HCT116 (cell line): ENCODE measurements at regions not wholly inside any gene's neighbourhood (a gene's known extent, or its start where the extent isn't known, plus 50 kb on each side); places are given as distances from the start of the nearest gene placed in this dataset.
"Not testable (repeated sequence)": the region's sequence is repeated elsewhere in the genome, so short reads cannot be mapped to it uniquely, and the experiment has no call there.

ENCODE experiments used
- ATAC-seq: fragments of 200-7000 bp; cut with Tn5 transposase; 2 replicates; pipeline ENCODE4 v1.9.1; 2020; ENCODE audit warnings: mild to moderate bottlenecking, moderate library complexity
- BruUV-seq: library from RNA; stranded (reverse); fragments of 400-500 nt; replicated peaks from 2 replicates; lab custom pipeline; 2021; lab: Mats Ljungman, UMichigan
- CTCF ChIA-PET: fragments of 300-600 bp; sonication (Branson Sonifier 250); formaldehyde crosslinking; loops from one replicate; lab custom pipeline; 2021; ENCODE audit warnings: antibody characterized with exemption; lab: Charles Lee
- POLR2A ChIA-PET: fragments of 300-600, 350-600 bp; sonication (Branson Sonifier 250); formaldehyde crosslinking; loops from one replicate; lab custom pipeline; 2021; ENCODE audit warnings: antibody characterized with exemption; lab: Charles Lee
- RAD21 ChIA-PET, 2 experiments: fragments of 300-600 bp; sonication (Branson Sonifier 250); formaldehyde crosslinking; loops; one replicate each; lab custom pipeline; 2023; ENCODE audit warnings: low total read pairs in 2 of 2; ENCODE audit not compliant: uncharacterized antibody in 2 of 2, unreplicated experiment in 2 of 2, low non-redundant PET in 1 of 2; lab: Charles Lee
- DNase-seq: peaks from one replicate; pipeline ENCODE4 v3.0.0-alpha.2; 2010; ENCODE audit warnings: low read depth, low spot score
- H2AFZ ChIP-seq: fragments of 200-600 bp; shearing (Covaris generic), sonication (generic); 2 replicates; pipeline ENCODE4 v1.6.1; 2017; ENCODE audit warnings: low read depth, mixed run types, mixed read lengths, antibody characterized with exemption, low read length; ENCODE audit not compliant: poor library complexity, severe bottlenecking
- H3K27ac ChIP-seq: 2 replicates; pipeline ENCODE4 v1.5.1; 2012; ENCODE audit warnings: low read depth, low read length
- H3K27me3 ChIP-seq: fragments of 200-600 bp; sonication (generic); 2 replicates; pipeline ENCODE4 v1.6.1; 2016; ENCODE audit warnings: mixed run types, low read length, mixed read lengths; ENCODE audit not compliant: insufficient read depth
- H3K36me3 ChIP-seq, 2 experiments: fragments of 200-500 bp in 1 of 2; fragments of 200-600 bp in 1 of 2; sonication (Bioruptor generic) in 1 of 2; sonication (generic) in 1 of 2; 2 replicates each; pipeline versions ENCODE4 v1.5.1 to v1.6.1; 2014 to 2016; ENCODE audit warnings: low read length in 2 of 2, inconsistent platforms in 1 of 2, mixed read lengths in 1 of 2, mixed run types in 1 of 2; ENCODE audit not compliant: insufficient read depth in 2 of 2, control insufficient read depth in 1 of 2
- H3K4me1 ChIP-seq, 2 experiments: fragments of 200-600 bp in 1 of 2; sonication (generic) in 1 of 2; 2 replicates each; pipeline versions ENCODE4 v1.5.1 to v1.6.1; 2012 to 2017; ENCODE audit warnings: low read length in 2 of 2, inconsistent platforms in 1 of 2, mild to moderate bottlenecking in 1 of 2, mixed read lengths in 1 of 2, mixed run types in 1 of 2, moderate library complexity in 1 of 2; ENCODE audit not compliant: insufficient read depth in 2 of 2, control insufficient read depth in 1 of 2
- H3K4me2 ChIP-seq: fragments of 200-600 bp; sonication (generic); 2 replicates; pipeline ENCODE4 v1.6.1; 2017; ENCODE audit warnings: mixed run types, low read length, mixed read lengths
- H3K4me3 ChIP-seq, 2 experiments: fragments of 200-600 bp in 1 of 2; sonication (generic) in 1 of 2; replicated peaks in 1 of 2; 2 replicates each; pipeline ENCODE4 v1.5.1; 2011 to 2016; ENCODE audit warnings: low read length in 2 of 2, control low read depth in 1 of 2, low read depth in 1 of 2, mild to moderate bottlenecking in 1 of 2, mixed read lengths in 1 of 2, mixed run types in 1 of 2
- H3K79me2 ChIP-seq: fragments of 200-600 bp; sonication (generic); 2 replicates; pipeline ENCODE4 v1.6.1; 2017; ENCODE audit warnings: mild to moderate bottlenecking, mixed run types, low read length, moderate library complexity, mixed read lengths; ENCODE audit not compliant: insufficient read depth
- H3K9ac ChIP-seq: fragments of 200-600 bp; sonication (generic); 2 replicates; pipeline ENCODE4 v1.6.1; 2016; ENCODE audit warnings: low read length, mixed read lengths
- H3K9me2 ChIP-seq: fragments of 200-600 bp; sonication (generic), shearing (Covaris generic); 2 replicates; pipeline ENCODE4 v1.6.1; 2017; ENCODE audit warnings: mixed run types, mild to moderate bottlenecking, moderate library complexity; ENCODE audit not compliant: insufficient read depth
- H3K9me3 ChIP-seq, 2 experiments: fragments of 200-500 bp in 1 of 2; fragments of 200-600 bp in 1 of 2; sonication (Bioruptor generic) in 1 of 2; sonication (generic) in 1 of 2; 2 replicates each; pipeline ENCODE4 v1.6.1; 2014 to 2017; ENCODE audit warnings: low read length in 2 of 2, mixed read lengths in 2 of 2, inconsistent platforms in 1 of 2, low read depth in 1 of 2, mild to moderate bottlenecking in 1 of 2, mixed run types in 1 of 2, moderate library complexity in 1 of 2; ENCODE audit not compliant: control insufficient read depth in 1 of 2, insufficient read depth in 1 of 2
- H4K20me1 ChIP-seq: fragments of 200-600 bp; sonication (generic), shearing (Covaris generic); 2 replicates; pipeline ENCODE4 v1.6.1; 2017; ENCODE audit warnings: mixed run types, mild to moderate bottlenecking, moderate library complexity; ENCODE audit not compliant: insufficient read depth
- ATF3 ChIP-seq: IDR thresholded peaks from 2 replicates; pipeline ENCODE4 v1.6.1; 2012
- EGR1 ChIP-seq: IDR thresholded peaks from 2 replicates; pipeline ENCODE4 v1.6.1; 2012; ENCODE audit warnings: low read depth
- EZH2phosphoT487 ChIP-seq: fragments of 200-600 bp; IDR thresholded peaks from 2 replicates; pipeline ENCODE4 v1.6.1; 2018; ENCODE audit warnings: antibody characterized with exemption, borderline replicate concordance
- RAD21 ChIP-seq: IDR thresholded peaks from 2 replicates; pipeline ENCODE4 v1.6.1; 2012; ENCODE audit warnings: low read depth, mild to moderate bottlenecking
- SIN3A ChIP-seq: IDR thresholded peaks from 2 replicates; pipeline ENCODE4 v1.6.1; 2012; ENCODE audit warnings: low read depth
- TCF7L2 ChIP-seq: IDR thresholded peaks from 2 replicates; pipeline ENCODE4 v1.7.0; 2011; ENCODE audit warnings: borderline replicate concordance, inconsistent platforms; ENCODE audit not compliant: insufficient read depth, insufficient read length; ENCODE audit errors: extremely low read depth
- ZNF274 ChIP-seq: fragments of 200-500 bp; sonication (Bioruptor generic); IDR thresholded peaks from 2 replicates; pipeline ENCODE4 v1.6.1; 2014; ENCODE audit warnings: mild to moderate bottlenecking, low read depth, low read length, inconsistent platforms
- intact Hi-C: fragments of 100-400 bp; cut with micrococcal nuclease; formaldehyde crosslinking; loops from 2 replicates; pipeline ENCODE4 v1.10.0; 2022

GRCh38 chr12:113531073-113531472, 59.4 kb upstream of the LHX5 start:
- H3K9me2 ChIP-seq, CTCF ChIA-PET, H3K4me2 ChIP-seq, H3K9me3 ChIP-seq, DNase-seq, H2AFZ ChIP-seq, H3K36me3 ChIP-seq, H3K4me1 ChIP-seq, H4K20me1 ChIP-seq, ATAC-seq, H3K27ac ChIP-seq, intact Hi-C loops, POLR2A ChIA-PET, H3K79me2 ChIP-seq, H3K4me3 ChIP-seq, BruUV-seq, H3K9ac ChIP-seq, RAD21 ChIA-PET: not testable (repeated sequence)
- peaks cover 57% of the 10 kb centered on the region for H3K27me3 ChIP-seq

GRCh38 chr12:113528606-113529293, 57.1 kb upstream of the LHX5 start:
- RAD21 ChIA-PET = no interaction called here
- Histone ChIP-seq H3K4me3 (no peak overlapping the region), H3K27ac (no peak overlapping the region), H2AFZ (no peak overlapping the region), H3K9ac (no peak overlapping the region), H3K9me3 (no peaks in the 10 kb centered on the region), H3K79me2 (no peaks in the 10 kb centered on the region), H3K9me2 (no peaks in the 10 kb centered on the region), H3K36me3 (no peaks in the 10 kb centered on the region), H3K4me1 (no peaks in the 10 kb centered on the region), H3K4me2 (no peak overlapping the region), H3K27me3 (peaks cover 55% of the 10 kb centered on the region), H4K20me1 (no peaks in the 10 kb centered on the region)
- ATAC-seq (no peak), DNase-seq (no peak)
- CTCF ChIA-PET = no interaction called here
- POLR2A ChIA-PET = no interaction called here
- BruUV-seq = no TSS peak
- intact Hi-C loops = no loop called here
- no peak for TF ChIP-seq TCF7L2
- TF ChIP-seq ZNF274 = no peak
- TF ChIP-seq SIN3A = no peak
- TF ChIP-seq ATF3 = no peak
- no peak for TF ChIP-seq RAD21
- TF ChIP-seq EZH2phosphoT487 = no peak
- TF ChIP-seq EGR1 = no peak
